ENCODE measurements at regions not wholly inside any gene's neighbourhood (a gene's known extent, or its start where the extent isn't known, plus 50 kb on each side); places are given as distances from the start of the nearest gene placed in this dataset.

DNA sequence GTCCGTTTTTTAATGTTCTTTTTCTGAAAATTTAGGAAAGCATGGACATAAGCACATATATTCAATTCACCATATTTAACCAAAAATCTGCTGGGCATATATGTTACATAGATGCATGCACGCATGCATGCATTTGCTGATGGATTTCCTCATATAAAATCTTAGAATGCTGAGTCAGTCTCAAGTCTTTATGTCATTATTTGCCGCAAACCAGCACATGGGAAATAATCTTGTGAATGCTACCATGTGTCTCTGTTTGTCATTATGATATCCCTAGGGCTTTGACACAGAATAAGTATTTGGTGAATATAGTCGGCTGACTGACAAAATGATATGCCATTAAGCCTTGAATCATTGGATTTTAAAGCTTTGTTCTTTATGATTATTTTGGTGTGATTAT, 776.5 kb downstream of the KCNT2 start:
- TF ChIP-seq, protein P1, sequence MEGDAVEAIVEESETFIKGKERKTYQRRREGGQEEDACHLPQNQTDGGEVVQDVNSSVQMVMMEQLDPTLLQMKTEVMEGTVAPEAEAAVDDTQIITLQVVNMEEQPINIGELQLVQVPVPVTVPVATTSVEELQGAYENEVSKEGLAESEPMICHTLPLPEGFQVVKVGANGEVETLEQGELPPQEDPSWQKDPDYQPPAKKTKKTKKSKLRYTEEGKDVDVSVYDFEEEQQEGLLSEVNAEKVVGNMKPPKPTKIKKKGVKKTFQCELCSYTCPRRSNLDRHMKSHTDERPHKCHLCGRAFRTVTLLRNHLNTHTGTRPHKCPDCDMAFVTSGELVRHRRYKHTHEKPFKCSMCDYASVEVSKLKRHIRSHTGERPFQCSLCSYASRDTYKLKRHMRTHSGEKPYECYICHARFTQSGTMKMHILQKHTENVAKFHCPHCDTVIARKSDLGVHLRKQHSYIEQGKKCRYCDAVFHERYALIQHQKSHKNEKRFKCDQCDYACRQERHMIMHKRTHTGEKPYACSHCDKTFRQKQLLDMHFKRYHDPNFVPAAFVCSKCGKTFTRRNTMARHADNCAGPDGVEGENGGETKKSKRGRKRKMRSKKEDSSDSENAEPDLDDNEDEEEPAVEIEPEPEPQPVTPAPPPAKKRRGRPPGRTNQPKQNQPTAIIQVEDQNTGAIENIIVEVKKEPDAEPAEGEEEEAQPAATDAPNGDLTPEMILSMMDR (IDR thresholded peaks at IDR 0.05; ENCODE audit: poor library complexity, severe bottlenecking): no peak
- ATAC-seq (ENCODE audit: low read depth) (no peak), DNase-seq (ENCODE audit: low spot score) (no peak)
- Histone ChIP-seq H3K9me3 (ENCODE audit: severe bottlenecking) (no peaks in the 10 kb centered on the region), H3K27me3 (ENCODE audit: insufficient read depth, poor library complexity, severe bottlenecking) (no peaks in the 10 kb centered on the region), H3K36me3 (ENCODE audit: low read depth) (no peaks in the 10 kb centered on the region), H3K27ac (ENCODE audit: poor library complexity, severe bottlenecking) (no peak overlapping the region), H3K4me3 (ENCODE audit: severe bottlenecking) (no peak overlapping the region), H3K4me1 (ENCODE audit: insufficient read depth, poor library complexity, severe bottlenecking) (no peaks in the 10 kb centered on the region)

DNA sequence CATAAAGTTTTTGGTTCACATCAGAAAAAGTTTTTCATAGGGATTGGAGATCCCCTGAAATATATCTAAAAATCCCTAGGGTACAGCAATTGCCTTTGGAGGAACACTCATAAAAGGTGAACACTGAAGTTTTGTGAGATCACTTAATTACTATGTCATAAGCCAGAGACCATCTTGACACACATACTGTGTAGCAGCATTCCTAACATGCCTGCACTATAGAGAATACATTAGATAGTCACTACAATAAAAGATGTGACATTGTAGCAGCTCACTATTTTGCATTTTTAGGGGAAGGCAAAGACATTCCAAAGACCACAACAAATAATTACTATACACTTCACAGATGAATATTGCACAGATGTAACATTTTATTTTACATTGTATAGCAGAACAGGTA, 779.9 kb downstream of the KCNT2 start:
- Histone ChIP-seq H3K36me3 (ENCODE audit: low read depth) (no peaks in the 10 kb centered on the region), H3K27me3 (ENCODE audit: insufficient read depth, poor library complexity, severe bottlenecking) (no peaks in the 10 kb centered on the region), H3K27ac (ENCODE audit: poor library complexity, severe bottlenecking) (no peak overlapping the region), H3K4me3 (ENCODE audit: severe bottlenecking) (no peak overlapping the region), H3K4me1 (ENCODE audit: insufficient read depth, poor library complexity, severe bottlenecking) (no peaks in the 10 kb centered on the region), H3K9me3 (ENCODE audit: severe bottlenecking) (no peaks in the 10 kb centered on the region)
- DNase-seq (ENCODE audit: low spot score) (no peak), ATAC-seq (ENCODE audit: low read depth) (no peak)
- TF ChIP-seq, protein P1 (IDR thresholded peaks at IDR 0.05; ENCODE audit: poor library complexity, severe bottlenecking): no peak

DNA sequence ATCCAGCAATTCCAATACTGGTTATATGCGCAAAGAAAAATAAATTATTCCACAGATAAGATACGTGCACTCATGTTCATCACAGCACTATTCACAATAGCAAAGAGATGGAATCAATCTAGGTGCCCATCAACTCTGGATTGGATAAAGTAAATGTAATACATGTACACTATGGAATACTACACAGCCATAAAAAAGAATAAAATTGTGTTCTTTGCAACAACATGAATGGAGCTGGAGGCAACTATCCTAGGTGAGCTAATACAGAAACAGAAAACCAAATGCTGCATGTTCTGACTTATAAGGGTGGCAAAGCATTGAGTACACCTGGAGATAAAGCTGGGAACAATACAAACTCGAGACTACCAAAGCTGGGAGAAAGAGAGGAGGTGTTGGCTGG, 787.3 kb downstream of the KCNT2 start:
- TF ChIP-seq, protein P1 (IDR thresholded peaks at IDR 0.05; ENCODE audit: poor library complexity, severe bottlenecking): no peak
- Histone ChIP-seq H3K4me3 (ENCODE audit: severe bottlenecking) (no peak overlapping the region), H3K36me3 (ENCODE audit: low read depth) (no peaks in the 10 kb centered on the region), H3K4me1 (ENCODE audit: insufficient read depth, poor library complexity, severe bottlenecking) (no peaks in the 10 kb centered on the region), H3K27me3 (ENCODE audit: insufficient read depth, poor library complexity, severe bottlenecking) (no peaks in the 10 kb centered on the region), H3K27ac (ENCODE audit: poor library complexity, severe bottlenecking) (no peak overlapping the region), H3K9me3 (ENCODE audit: severe bottlenecking) (no peaks in the 10 kb centered on the region)
- DNase-seq (ENCODE audit: low spot score) (no peak), ATAC-seq (ENCODE audit: low read depth) (no peak)

DNA sequence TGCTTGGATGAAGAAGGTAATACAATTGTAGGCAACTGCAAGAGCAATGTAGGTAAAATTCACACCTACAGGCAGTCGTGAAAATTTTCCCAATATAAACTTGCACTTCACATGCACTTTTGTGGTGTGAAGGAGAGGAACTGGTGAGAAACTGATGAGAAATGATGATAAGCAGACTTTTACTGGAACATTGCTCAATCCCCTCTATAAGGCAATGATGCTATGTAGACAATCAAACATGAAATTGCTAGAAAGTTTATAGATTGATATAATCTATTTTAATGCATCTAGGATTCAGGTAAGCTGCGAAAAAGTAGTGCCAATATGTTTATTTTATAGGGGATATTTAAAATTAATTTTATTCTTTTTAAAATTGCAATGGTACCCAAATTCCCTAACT, 802.2 kb downstream of the KCNT2 start:
- no peaks in the 10 kb centered on the region for H3K9me3 ChIP-seq (ENCODE audit: severe bottlenecking)
- no peaks in the 10 kb centered on the region for H3K4me1 ChIP-seq (ENCODE audit: insufficient read depth, poor library complexity, severe bottlenecking)
- TF ChIP-seq, protein P1 (IDR thresholded peaks at IDR 0.05; ENCODE audit: poor library complexity, severe bottlenecking): no peak
- H3K27me3 ChIP-seq (ENCODE audit: insufficient read depth, poor library complexity, severe bottlenecking): no peaks in the 10 kb centered on the region
- no peak overlapping the region for H3K4me3 ChIP-seq (ENCODE audit: severe bottlenecking)
- no peak for ATAC-seq (ENCODE audit: low read depth)
- H3K27ac ChIP-seq (ENCODE audit: poor library complexity, severe bottlenecking): no peak overlapping the region
- H3K36me3 ChIP-seq (ENCODE audit: low read depth): no peaks in the 10 kb centered on the region
- DNase-seq (ENCODE audit: low spot score): no peak

DNA sequence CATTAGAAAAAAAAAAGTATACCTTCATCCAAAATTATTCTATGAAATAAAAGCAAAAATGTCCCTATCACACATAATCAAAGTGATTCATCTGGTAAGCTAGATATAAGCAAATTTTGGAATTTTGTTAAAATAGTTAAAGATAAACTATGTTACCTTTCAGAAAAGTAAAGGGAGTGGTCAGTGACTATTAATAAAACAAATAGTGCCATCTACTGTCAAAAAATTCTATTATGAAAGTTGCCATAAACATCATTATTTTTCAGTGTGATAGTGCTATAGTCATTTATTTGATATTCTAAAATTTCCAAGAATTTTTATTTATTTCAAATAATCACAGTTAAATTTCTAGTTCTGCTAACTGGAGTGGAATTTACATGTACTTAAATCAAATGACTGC, 803.7 kb downstream of the KCNT2 start:
- DNase-seq (ENCODE audit: low spot score) (no peak), ATAC-seq (ENCODE audit: low read depth) (no peak)
- H3K27ac ChIP-seq (ENCODE audit: poor library complexity, severe bottlenecking): no peak overlapping the region
- TF ChIP-seq, protein P1 (IDR thresholded peaks at IDR 0.05; ENCODE audit: poor library complexity, severe bottlenecking): peak; percentile 44
- H3K27me3 ChIP-seq (ENCODE audit: insufficient read depth, poor library complexity, severe bottlenecking): no peaks in the 10 kb centered on the region
- H3K36me3 ChIP-seq (ENCODE audit: low read depth): no peaks in the 10 kb centered on the region
- no peaks in the 10 kb centered on the region for H3K9me3 ChIP-seq (ENCODE audit: severe bottlenecking)
- H3K4me1 ChIP-seq (ENCODE audit: insufficient read depth, poor library complexity, severe bottlenecking): no peaks in the 10 kb centered on the region
- H3K4me3 ChIP-seq (ENCODE audit: severe bottlenecking): no peak overlapping the region

Data from RWPE2 (cell line).